PC-3 (cell line): ENCODE measurements at regions not wholly inside any gene's neighbourhood (a gene's known extent, or its start where the extent isn't known, plus 50 kb on each side); places are given as distances from the start of the nearest gene placed in this dataset.

Experiments
- CTCF ChIP-seq: fragments of 300-600 bp; sonication (generic); conservative IDR thresholded peaks from 2 replicates; pipeline ENCODE4 v1.5.1; 2017; ENCODE audit warnings: antibody characterized with exemption, low read depth, mild to moderate bottlenecking, low read length
- EZH2 ChIP-seq: fragments of 300-600 bp; sonication (generic); IDR thresholded peaks from one replicate; pipeline ENCODE4 v1.6.1; 2017; ENCODE audit warnings: antibody characterized with exemption, mild to moderate bottlenecking, low read length; ENCODE audit not compliant: unreplicated experiment

- TF ChIP-seq CTCF = no peak
- no peak for TF ChIP-seq EZH2
Measured at GRCh38 chrX:40260146-40260747, 162.5 kb upstream of the BCOR start.
